CD4-positive, alpha-beta T cell treated with Interleukin-15 for 1 hour (primary cell): ENCODE measurements at regions not wholly inside any gene's neighbourhood (a gene's known extent, or its start where the extent isn't known, plus 50 kb on each side); places are given as distances from the start of the nearest gene placed in this dataset.
"Not testable (repeated sequence)": the region's sequence is repeated elsewhere in the genome, so short reads cannot be mapped to it uniquely, and the experiment has no call there.

ENCODE experiments used
- DNase-seq: peaks from one replicate; pipeline ENCODE4 v3.0.0-alpha.2; 2020

DNA sequence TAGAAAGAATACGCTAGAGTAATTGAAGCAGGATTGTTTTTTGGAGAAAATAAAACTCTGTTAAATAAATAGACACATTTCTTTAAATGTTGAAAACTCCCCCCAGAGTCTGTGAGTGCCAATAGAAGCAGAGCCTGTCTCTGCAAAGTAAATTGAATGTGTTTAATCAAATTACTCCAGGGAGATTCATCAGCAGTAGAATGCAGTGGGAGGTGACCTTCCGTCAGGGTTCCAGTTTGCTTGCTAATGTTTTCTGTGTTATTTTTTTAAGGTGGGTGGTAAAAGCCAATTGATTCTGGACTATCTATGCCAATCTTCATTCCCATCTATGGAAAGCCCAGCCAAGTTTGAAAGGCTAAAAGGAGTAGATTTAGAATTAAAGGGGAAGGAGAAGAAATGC is 612.4 kb upstream of the GRM7 start:
- no peak for DNase-seq

DNA sequence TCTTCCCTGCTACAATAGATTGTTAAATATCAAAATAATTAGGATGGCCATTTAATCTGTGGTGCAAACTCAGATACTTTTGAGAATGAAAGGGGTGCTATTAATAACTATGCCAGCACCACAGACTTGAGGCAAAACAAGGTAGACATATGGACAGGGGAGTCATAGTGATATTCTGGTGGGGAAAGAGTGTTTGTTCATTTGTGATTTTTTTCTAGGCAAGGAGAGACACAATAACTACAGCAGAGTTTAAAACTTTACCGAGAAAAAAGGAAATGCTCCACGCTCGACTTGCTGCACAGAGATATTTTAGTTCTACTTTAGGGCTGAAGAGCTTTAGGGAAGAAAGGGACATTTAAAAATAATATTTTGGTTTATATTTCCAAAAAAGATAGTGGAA is 611.2 kb upstream of the GRM7 start:
- no peak for DNase-seq

DNA sequence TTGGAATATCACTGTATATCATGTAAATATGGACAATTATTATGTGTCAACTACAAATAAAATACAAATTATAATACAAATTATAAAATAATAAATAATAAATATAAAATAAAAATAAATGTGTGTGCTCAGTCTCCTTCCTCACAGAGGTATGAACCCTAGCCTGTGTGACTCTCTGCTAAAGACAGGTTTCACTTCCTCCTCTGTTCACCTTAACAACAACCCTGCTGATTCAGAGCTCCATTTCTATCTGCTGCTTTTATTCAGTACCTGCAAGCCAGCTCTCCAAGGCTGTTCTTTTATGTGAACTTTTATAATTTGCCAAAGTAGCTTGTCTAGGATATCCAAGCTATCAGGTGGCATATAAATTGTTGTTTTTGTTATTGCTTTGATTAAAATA is 610.7 kb upstream of the GRM7 start:
- no peak for DNase-seq

DNA sequence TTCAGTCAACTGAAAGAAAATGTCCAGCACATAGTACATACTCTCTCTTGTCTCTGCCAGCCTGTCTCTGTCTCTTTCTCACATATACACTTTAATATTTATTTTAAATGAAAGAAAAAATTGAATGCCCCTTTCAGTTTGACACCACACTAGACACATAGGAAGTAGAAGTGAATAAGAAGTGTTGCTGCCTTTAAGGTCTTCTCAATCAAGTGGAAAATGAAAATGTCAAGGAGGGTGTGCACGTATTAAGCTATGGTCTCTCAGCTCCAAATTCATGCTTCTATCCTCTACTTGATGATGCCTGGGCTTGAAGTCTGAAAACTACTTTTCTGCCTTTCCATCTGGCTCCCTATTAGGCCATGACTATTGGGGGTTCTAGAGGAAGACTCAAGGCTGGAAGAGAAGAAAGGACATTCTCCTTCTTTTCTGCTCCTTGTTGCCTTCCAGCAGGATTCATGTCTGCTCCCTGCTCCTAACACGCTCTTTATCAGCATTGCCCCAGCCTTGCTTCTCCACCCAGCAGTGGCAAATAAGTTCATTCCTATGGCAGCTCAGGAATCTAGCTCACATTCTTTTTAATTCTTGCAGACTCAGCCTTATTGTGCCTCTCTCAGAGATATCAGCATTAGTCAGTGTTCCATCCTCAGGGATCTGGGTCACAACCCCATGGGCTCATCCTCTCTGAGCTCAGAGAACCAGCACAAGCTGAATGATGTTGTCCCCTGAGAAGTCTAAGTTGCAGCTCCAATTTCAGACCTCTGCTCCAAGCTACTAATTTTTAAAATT is 609.1 kb upstream of the GRM7 start:
- DNase-seq = no peak

DNA sequence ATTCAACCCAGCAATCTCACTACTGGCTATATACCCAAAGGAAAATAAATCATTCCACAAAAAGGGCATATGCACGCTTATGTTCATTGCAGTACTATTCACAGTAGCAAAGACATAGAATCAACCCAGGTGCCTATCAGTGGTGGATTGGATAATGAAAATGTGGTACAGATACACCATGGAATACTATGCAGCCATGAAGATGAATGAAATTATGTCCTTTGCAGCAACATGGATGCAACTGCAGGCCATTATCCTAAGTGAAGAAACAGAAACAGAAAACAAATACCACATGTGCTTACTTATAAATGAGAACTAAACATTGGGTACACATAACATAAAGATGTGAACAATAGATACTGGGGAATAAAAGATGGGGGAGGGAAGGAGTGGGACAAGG is 606.4 kb upstream of the GRM7 start:
- DNase-seq = no peak

DNA sequence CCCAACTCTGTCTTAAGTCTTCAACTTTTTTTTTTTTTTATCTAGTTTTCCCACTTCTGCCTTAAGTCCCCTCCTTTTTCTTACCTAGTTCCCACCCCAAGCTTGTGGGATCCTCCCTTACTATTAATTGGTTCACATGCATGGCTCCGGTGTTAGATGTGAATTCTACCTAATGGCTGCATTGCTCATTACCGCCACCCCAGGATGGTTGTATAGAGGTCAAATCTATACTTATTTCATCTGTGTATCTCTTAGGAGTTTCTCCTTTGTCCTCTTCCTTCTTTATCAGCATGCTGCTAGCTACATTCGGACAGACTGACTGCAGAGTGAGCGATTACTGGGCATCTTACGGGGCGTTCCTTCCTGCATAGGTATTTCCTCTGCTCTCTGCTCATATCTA is 605.7 kb upstream of the GRM7 start:
- DNase-seq = no peak

DNA sequence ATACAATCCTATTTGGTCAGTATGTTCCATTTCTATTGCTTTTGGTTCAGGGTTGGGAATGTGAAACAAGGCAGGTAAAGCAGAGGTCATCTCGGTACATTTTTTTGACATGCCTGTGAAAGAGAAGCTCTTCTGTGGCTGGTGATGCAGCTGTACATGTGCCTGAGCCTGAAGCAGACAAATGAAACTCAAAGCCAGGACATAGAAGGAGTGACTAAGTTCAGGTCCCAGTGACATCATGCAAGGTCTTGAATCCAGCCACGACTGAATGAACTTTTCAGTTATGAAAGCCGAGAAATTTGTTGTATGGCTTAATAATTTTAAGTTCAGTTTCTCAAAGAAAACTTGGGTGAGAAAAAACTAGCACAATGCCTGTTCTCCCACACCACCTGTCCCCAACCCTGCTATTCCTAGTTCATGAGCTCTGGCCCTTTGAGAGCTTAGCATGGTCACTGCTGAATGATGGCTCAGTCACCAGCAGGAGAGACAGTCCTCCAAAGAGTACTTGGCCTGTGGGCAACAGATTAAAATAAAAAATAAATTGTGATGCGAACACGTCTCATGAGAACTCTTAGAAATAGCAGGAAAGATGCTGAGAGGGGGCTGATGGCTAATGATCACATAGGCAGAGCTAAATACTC is 600.2 kb upstream of the GRM7 start:
- no peak for DNase-seq

DNA sequence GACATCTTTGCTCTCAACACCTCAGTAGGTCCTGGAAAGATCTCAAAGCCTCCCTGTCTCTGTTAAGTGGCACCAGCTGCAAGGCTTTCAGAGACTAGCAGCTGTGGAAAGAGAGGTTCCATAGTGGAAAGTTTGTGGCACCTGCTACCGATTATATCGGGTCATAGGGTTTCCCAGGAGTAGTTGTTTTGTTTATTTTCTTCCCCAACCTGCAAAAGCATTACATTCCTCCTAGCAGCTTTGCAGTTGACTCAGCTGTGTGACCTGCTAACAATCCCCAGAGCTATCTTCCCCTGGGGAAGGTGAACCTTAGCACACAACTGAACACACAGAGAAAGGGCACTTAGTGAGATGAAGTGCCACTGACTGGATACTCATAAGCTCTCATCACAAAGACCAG is 598.9 kb upstream of the GRM7 start:
- DNase-seq = no peak

DNA sequence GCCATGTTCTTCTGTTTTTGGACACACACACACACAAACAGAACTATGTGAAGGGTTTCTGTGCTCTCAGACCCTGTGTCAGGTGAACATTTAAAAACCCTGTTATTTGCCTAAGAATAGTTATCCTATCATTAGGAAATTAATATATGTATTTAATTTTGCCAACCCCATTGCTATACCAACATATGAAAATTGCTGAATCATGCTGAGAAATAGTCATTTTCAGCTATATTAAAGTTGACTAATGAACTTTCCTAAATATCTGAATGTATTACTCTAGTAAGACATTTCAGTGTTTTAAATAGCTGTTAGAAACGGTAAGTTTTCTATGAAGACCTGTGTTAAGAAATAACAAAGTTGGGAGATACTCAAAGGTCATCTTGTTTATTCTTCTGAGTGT is 596.9 kb upstream of the GRM7 start:
- no peak for DNase-seq

DNA sequence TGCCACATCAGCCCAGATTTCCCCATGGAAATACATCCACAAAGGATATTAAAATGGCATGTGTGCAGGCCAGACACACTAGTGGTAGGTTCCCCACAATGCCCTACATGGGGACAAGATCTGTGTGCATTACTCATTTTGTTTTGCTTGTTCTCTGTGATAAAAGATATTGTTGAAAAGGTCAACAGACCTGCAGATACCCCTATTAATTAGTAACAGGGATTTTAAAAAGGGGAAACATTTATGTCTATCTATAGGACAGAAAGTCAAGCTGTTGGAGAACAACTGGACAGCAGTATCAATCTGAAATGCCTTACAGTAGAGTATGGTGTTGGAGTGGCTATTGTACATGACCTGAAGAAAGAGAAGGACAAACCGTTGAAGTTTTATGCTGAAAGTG is 596.0 kb upstream of the GRM7 start:
- no peak for DNase-seq

DNA sequence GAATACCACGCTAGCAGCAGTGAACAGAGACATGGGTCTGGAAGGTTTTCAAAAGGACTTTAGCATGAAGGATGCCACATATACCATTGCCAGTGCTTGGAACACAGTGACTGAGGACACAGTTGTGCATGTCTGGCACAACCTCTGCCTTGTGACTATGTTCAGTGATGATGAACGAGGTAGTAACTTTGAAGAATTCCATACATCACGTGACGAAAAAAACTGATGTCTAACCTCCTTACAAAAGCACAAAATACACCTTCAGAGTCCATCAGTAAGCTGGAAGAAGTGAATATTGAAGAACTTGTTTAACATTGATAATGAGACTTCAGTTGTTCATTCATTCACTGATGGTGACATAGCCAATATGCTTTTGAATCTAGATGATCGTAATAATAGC is 594.8 kb upstream of the GRM7 start:
- DNase-seq = no peak

DNA sequence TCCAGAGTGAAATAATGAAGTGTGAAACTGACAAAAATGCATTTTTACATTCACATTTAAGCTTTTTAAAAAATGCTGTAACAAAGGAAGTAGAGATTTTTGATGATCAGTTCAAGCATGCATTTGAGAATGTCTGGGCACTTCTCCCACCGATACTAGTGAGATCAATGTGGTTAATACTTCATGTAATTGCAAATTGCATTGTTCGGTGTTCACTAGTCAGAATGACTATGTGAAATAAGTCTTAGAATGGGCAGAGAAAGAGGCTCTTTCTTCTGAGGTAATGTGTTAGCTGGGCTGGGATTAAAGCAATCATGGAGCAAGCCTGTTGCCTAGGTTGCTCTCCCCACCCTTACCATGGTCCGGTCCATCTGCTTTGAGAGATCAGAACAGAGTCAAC is 587.0 kb upstream of the GRM7 start:
- DNase-seq = no peak

DNA sequence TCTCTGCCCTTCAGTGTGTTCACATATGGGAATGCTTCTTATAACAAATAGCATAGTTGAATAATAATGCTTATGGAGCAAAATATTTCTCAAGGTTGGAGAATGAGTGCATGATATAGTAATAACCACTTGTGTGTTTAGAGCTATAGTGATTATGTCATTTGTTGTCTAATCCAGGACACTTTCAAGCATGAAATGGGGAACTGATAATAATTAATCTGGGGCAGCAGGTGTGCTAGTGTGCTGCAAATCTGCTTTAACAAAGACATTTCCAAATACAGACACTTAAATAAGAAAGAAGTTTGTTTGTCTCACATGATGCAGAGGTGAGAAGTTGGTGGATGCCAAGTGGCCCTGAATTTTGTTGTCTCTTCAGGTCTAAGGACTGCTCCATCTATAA is 579.3 kb upstream of the GRM7 start:
- DNase-seq = no peak

DNA sequence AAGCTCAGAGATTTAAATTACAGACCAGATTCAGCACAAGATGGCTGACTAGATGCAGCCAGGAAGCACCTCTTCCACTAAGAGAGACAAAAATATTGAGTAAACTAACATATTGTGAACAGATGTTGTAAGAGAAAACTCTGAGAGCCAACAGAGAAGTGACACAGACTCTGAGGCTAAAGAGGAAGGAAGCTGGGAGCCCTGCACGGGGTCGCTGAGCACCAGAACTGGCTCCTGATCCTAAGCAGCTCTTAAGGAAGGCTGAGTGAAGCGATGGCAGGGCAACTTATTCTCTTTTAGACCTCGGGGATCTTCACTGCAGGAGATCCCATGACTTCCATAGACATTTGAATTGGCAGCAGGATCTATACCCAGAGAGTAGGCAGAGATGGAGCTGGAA is 578.0 kb upstream of the GRM7 start:
- DNase-seq = no peak

DNA sequence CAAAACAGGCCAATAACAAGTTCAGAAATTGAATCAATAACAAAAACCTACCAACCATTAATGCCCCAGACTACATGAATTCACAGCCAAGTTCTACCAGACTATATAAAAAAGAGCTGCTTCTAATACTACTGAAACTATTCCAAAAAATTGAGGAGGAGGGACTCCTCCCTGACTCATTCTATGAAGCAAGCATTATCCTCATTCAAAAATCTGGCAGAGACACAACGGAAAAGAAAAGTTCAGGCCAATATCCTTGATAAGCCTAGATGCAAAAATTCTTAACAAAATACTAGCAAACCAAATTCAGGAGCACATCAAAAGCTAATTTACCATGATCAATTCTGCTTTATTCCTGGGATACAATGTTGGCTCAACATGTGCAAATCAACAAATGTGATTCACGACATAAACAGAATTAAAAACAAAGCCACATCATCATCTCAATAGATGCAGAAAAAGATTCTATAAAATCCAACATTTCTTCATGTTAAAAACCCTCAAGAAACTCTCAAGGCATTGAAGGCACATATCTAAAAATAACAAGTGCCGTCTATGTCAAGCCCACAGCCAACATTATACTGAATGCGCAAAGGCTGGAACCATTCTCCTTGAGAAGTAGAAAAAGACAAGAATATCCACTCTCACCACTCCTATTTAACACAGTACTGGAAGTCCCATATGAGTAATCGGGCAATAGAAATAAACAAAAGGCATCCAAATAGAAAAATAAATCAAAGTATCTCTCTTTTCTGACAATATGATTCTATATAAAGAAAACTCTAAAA is 573.6 kb upstream of the GRM7 start:
- DNase-seq = no peak

DNA sequence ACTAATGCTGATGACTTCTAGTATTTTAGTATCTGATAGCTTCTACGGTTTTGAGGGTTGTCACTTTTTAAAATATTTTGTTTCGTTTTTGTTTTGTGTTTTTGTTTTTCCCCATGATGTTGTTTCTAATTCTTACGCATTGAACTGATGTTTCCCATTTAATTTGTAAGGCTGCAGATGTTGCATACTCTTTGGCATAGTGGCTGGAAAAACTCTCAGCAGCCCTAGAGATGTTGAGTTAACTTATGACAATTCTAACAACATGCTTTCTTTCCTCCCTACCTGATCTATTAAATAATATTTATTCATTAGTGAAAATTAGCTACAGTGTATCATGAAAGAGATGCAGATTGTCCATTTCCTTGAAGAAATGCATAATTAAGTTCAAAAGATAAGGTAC is 559.3 kb upstream of the GRM7 start:
- no peak for DNase-seq

DNA sequence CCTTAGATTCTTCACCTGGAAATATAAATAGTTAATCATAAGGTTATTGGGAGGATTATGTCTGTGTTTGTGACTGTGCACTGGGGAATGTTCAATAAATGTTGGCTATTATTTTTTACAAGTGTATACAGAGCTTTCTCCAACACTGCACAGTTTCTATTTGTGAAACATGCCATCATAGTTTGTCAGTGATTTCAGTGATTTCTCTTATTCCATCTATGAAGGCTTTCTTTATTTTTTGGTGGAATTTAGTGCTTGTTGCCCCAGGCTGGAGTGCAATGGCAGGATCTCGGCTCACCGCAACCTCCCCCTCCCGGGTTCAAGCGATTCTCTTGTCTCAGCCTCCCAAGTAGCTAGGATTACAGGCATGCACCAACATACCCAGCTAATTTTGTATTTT is 545.0 kb upstream of the GRM7 start:
- DNase-seq = no peak

DNA sequence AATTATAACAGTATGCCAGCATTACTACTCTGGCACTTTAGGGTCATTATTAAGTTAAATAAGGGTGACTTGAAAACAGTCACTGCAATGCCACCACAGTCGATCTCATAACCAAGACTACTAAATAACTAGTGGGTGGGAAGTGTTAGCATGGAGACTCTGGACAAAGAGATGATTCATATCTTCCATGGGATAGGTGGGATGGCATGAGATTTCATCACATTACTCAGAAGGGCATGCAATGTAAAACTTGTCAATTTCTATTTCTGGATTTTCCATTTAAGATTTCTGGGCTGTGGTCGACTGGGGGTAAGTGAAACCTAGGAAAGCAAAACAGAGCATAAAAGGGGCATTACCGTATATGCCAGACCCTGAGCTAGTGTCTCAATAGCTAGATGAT is 538.9 kb upstream of the GRM7 start:
- DNase-seq = no peak

DNA sequence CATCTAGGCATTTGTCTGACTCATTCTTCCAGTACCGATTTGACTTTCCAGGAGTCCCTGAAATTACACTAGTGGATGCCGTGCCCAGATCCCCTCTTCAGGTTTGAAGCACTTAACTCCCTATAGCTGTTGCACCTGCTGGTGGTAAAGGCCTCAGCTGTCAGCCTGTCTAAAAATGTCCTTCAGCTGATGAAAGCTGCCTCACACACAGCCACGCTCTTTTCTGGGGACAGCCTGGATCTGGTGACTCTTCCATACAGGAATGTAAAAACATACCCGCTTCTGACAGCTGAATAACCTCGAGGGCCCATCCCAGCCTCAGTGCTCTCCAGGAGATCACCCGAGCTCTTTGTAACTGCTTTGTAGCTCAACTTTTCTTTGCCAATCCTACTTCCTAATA is 534.1 kb upstream of the GRM7 start:
- no peak for DNase-seq

DNA sequence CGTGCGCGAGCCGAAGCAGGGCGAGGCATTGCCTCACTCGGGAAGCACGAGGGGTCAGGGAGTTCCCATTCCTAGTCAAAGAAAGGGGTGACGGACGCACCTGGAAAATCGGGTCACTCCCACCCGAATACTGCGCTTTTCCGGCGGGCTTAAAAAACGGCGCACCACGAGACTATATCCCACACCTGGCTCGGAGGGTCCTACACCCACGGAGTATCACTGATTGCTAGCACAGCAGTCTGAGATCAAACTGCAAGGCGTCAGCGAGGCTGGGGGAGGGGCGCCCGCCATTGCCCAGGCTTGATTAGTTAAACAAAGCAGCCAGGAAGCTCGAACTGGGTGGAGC is 520.0 kb upstream of the GRM7 start:
- DNase-seq = not testable (repeated sequence)

DNA sequence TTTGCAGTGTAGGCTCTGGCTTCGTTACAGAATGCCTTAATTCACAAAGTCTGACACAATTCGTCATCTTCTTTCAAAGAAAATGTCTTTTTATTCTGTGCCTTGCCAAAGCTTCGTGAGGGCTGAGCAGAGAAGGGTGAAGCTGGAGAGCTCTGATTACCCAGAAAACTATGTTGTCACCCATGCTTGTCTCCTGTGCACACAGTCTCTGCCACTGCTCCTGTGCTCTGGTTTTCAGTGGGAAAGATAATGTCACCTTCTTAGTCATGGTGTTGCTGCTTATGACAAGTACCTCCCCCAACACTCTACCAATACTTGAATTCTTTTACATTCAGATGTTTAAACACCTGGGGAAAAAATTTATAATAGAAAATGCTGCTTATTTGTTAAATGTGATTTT is 509.2 kb upstream of the GRM7 start:
- no peak for DNase-seq

DNA sequence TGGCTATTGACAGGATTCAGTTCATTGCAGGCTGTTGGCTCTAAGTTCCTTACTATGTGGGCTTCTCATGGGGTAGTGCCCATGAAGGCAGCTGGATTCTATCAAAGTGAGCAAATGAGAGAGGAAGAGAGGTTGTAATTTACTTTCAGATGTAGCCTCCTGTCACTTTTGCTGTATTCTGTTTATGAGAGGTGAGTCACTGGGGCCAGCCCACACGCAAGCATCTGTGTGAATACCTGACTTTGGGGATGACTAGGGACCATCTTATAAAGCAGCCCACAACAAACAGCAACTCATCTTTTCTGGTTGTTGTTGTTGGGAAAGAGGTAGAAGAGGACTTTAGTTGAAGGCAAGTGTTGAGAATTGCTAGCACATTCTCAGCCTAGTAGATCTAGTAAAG is 506.3 kb upstream of the GRM7 start:
- DNase-seq = no peak

DNA sequence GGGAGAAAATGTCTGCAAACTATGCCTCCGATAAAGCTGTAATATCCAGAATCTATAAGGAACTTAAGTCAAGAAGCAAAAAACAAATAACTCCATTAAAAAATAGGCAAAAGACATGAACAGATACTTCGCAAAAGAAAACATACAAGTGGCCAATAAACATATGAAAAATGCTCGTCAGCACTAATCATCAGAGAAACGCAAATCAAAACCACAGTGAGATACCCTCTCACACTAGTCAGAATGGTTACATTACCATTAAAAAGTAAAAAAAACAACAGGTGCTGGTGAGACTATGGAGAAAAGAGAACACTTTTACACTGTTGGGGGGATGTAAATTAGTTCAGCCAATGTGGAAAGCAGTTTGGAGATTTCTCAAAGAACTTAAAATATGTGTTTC is 498.5 kb upstream of the GRM7 start:
- no peak for DNase-seq

DNA sequence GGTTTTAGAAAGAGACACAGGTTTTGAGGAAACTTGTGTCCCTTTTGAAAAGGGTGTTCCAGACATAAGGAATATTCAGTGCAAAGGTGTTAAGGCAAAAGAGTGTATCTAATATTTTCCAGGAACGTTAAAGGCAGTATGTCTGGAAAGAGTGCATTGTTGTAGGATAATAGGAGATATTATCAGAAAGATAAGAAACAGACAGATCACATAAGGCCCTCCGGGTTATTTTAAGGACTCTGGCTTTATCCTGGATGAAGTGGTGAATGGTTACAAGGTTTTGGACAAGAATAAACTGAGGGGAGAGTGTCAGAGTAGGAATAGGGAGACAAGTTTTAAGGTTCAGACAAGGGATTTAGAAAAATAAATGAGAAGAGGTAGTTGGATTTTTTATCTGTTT is 493.7 kb upstream of the GRM7 start:
- no peak for DNase-seq
